ENCODE measurements at regions not wholly inside any gene's neighbourhood (a gene's known extent, or its start where the extent isn't known, plus 50 kb on each side); places are given as distances from the start of the nearest gene placed in this dataset.

DNA sequence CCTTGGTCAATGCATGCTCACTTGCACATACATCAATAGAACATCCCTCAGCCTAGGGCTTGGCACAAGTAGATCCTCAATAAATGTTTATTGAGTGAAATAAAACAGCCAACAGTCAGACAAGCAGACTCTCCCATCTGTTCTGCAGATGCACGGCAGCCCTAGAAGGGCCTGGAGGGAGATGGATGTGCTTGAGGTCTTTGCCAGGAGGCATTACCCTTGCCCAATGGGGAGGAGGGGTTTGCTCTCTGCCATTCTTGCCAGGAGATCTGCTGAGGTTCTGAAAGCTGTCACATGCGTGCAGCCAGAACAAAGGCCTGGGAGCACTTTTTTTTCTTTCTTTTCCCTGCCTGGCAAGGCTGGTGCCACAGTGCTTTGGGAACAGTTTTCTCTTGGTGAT is 349.3 kb upstream of the THRB start:
- DNase-seq (ENCODE audit: low spot score): no peak

DNA sequence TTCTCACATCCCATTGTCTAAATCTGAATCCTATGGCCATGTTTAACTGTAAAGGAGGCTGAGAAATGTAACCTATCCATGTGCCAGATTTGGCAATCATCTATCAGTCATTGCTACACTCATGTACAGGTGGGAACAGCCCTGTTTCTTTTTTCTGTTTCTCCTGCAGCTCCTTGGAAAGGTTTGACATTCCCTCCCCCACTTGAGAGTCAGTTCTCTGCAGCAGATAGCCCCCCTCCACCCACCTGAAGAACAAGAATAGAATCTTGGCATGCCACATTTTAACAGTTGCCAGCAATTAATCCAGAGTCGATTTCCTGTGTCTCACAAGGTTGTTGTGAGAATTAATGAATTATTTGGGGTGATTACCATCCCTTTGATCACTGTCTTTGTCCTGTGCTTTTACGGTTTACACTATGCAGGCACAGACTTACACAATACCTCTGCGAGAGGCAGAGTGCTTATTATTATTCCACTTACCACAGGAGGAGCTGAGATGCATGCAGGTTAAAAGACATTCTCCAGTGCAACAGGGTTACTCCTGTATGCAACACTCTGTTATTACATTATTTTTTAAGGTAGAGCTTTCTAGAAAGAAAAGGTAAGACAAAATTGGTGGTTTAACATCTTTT is 351.0 kb upstream of the THRB start:
- DNase-seq (ENCODE audit: low spot score): no peak

GRCh38 chr3:24846286-24846860 is 351.7 kb upstream of the THRB start:
- DNase-seq (ENCODE audit: low spot score): no peak

GRCh38 chr3:24850245-24850644 is 355.6 kb upstream of the THRB start:
- DNase-seq (ENCODE audit: low spot score): no peak

GRCh38 chr3:24853685-24854490 is 359.2 kb upstream of the THRB start:
- DNase-seq (ENCODE audit: low spot score): no peak

DNA sequence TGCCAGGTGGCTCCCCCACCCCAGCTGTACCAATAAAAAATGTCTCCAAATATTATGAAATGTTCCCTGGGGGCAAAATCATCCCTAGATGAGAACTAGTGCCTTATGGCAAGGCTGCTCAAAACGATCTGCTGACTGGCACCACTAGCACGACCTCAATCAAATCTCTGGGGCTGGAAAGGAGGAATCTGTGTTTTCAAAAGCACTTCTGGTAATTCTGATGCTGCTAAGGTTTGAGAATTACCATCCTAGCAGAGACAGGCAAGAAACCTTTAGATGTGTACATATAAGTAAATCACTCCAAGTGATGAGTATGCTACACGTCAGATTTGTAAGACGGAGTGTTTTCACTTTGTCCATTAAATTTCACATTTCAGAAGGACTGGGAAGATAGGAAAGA is 360.1 kb upstream of the THRB start:
- DNase-seq (ENCODE audit: low spot score): no peak

DNA sequence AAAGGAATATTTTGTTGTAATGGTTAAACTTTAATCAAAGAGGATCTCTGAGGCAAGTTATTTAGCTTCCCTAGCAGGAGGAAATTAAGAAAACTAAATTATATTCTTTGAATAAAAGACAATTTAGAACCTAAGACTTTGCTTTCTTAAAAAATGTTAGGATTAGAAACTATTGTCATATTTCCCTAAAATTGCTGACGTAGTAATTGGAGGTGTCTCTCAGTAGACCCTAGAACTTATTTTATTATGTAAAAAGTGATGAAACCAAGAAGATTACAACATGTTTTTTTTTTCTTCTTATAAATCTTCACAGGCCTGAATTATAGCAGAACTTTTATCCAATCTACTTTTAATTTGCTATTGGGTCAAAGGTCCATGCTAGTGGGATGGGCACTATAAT is 363.3 kb upstream of the THRB start:
- DNase-seq (ENCODE audit: low spot score): no peak

DNA sequence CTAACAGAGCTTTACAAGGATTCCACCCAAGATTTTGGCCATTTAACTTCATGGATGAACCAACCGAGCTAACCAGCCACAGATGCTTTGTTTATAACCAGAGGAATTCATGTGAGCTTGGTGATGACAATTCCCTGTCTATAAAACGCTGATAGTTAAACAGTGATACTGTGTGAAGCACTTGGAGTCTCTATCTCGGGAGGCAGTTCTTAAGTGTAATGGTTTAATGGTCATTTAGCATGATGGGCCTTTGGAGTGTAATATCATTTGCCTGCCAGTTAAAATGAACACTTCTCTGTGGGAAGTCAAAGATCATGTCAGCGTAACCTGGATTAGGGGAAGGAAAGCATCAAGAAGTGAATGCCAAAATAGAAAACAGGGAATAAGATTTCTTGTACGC is 368.6 kb upstream of the THRB start:
- DNase-seq (ENCODE audit: low spot score): no peak

GRCh38 chr3:24867783-24868182 is 373.1 kb upstream of the THRB start:
- DNase-seq (ENCODE audit: low spot score): no peak

GRCh38 chr3:24881239-24881638 is 386.6 kb upstream of the THRB start:
- DNase-seq (ENCODE audit: low spot score): no peak

DNA sequence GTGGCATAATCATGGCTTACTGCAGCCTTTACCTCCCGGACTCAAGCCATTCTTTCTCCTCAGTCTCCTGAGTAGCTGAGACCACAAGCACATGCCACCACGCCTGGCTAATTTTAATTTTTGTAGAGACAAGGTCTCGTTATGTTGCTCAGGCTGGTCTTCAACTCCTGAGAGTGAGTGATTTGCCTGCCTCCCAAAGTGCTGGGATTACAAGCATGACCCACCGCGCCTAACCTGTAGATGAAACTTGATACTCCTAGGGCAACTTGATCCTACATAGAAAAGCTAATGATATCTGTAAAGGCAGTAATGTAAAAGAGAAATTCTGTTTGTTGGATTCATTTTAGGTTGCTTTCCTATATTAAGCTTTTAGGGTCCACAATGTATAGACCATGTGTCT is 391.9 kb upstream of the THRB start:
- no peak for DNase-seq (ENCODE audit: low spot score)

DNA sequence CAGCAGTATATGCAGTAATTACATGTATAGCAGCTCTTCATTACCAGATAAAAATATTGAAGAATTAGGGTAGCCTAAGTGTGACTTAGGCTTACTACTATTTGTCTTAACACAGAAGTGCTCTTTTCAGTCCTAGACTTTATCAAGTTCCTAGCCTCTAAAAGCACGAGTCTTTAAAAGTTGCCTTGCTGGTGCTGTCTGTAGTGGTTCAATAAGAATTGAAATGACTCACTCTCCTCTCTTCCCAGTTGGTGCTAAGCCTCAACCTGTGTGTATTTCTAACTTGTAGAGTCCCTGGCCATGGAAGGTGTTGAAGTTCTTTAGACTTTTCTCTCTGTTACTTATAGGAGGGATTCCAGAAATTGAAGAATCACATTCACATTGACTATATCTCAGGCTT is 395.4 kb upstream of the THRB start:
- no peak for DNase-seq (ENCODE audit: low spot score)

- no peak for DNase-seq (ENCODE audit: low spot score)
These were observed 404.7 kb upstream of the THRB start for GRCh38 chr3:24899373-24899772.

- no peak for DNase-seq (ENCODE audit: low spot score)
These were observed 405.4 kb upstream of the THRB start for GRCh38 chr3:24899901-24900603.

DNA sequence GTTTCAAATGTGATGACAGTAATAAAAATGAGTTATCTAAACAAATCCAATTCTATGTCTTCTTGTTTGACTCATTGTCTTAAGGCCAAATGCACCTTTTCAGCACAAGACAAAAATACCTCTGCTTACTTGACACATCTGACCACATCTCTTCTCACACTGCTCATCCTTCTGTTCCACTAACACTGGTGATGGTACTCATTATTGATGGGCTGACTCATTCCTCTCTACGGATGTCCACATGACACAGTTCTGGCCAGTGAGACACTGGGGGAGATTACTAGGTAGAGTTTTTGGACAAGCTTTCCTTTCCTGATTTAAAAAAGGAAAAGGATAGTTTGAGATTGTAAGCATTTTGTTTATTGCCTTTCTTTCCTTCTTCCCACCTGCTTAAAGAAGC is 410.6 kb upstream of the THRB start:
- DNase-seq (ENCODE audit: low spot score): no peak

- no peak for DNase-seq (ENCODE audit: low spot score)
These were observed 412.5 kb upstream of the THRB start for GRCh38 chr3:24907106-24907505.

DNA sequence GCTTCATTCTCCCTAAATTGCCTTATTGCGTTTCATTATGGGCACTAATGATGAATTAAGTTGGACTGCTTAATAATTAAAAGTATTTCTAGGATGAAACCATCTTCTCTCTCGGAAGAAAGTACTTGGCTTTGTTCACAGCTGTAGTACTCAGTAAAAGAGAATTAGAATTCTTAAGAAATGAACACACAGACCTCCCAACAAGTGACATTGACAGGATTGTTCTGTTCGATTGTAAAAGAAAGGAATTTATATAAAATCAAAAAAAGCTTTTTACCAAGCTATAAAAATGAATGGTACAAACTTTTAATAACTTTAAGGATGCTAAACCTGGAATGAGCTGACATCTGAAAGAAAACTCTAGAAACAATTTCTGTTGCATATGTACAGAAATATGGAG is 416.4 kb upstream of the THRB start:
- DNase-seq (ENCODE audit: low spot score): no peak

DNA sequence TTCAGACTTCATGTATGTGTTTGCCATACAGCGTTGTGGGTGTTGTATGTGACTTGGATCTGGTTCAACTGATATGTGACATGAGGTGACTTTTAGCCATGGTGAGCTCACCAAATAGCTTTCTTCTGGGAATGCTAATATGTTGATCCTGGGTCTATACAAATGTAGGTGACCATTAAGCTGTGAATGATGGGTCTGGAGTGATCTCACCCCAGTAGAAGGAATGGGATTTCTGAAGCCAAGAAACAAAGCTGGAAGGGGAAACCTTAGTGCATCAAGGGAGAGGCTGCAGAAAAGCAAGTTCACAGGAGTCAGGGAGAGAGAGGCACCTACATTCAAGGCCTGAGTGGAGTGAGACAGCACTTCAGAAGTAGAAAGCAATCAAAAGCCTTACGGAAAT is 421.0 kb upstream of the THRB start:
- DNase-seq (ENCODE audit: low spot score): no peak

DNA sequence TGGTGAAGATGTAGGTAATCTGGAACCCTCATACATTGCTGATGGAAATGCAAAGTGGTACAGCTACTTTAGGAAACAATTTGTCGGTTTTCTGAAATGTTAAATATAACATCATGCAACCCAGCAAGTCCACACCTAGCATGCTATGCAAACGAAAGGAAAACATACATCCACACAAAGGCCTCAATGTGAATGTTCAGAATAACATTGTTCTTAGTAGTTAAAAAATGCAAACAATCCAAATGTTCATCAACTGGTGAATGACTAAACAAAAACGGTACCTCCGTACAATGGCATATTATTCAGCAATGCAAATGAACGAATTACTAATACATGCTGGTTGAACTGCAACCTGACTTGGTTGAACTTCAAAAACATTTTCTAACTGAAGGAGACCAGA is 423.3 kb upstream of the THRB start:
- no peak for DNase-seq (ENCODE audit: low spot score)

DNA sequence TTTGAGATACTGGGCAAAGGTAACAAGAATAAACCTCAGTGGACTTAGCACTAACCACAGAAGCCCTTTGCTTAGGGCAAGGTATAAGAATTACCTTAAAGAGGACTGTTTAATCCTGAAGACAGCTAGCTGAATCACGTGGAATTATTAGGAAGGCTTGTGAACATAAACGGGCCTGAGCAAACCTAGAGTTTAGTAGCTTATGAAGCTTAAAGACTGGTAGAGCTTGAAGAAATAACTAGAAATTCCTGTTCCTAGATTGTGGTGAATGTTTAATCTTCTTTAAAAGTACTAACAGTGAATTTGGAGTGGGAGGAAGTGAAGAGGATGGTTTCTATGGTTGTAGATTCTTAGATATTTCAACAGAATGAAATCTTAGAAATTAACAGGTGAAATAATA is 428.9 kb upstream of the THRB start:
- DNase-seq (ENCODE audit: low spot score): no peak

GRCh38 chr3:24929521-24929920 is 434.9 kb upstream of the THRB start:
- no peak for DNase-seq (ENCODE audit: low spot score)

DNA sequence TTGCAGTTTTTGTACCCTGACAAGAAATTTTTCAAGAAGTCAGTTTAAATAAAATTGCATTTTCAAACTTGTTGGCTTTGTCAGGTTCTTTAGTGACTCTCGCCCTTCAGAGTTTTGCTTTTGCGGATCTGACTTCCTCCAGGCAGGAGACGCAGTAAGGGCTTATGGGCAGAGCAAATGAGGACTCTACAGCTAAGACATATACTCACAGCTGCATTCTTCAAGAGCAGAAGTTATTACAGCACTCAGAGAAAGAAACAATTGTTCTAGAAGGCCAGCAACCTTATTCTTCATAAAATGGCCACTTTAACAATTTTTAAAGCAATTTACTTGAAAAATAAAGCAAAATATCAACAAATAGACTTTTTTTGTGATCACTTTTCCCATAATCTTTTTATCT is 438.8 kb upstream of the THRB start:
- no peak for DNase-seq (ENCODE audit: low spot score)

- DNase-seq (ENCODE audit: low spot score): no peak
These were observed 441.9 kb upstream of the THRB start for GRCh38 chr3:24936574-24936973.
